ENCODE measurements at regions not wholly inside any gene's neighbourhood (a gene's known extent, or its start where the extent isn't known, plus 50 kb on each side); places are given as distances from the start of the nearest gene placed in this dataset.

DNA sequence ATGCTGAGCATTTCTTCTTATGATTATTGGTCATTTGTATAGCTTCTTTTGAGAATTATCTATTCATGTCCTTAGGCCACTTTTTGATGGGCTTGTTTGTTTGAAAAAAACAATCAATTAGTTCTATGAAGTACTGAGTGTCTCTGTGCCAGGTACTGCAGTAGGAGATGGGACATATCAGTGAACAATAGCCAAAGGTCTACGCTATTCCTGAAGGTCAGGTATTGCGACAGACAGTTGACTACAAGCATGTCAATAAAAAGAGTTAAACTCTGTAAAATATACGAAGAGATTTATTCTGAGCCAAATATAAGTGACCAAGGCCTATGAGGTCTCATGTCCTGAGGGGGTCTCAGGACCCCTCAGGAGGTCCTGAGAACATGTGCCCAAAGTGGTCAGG, 122.1 kb upstream of the NFE2L3 start:
- no peak overlapping the region for H3K4me3 Mint-ChIP-seq
- H3K9me3 Mint-ChIP-seq, result no peaks in the 10 kb centered on the region
- peaks cover 4% of the 10 kb centered on the region for H3K4me1 Mint-ChIP-seq (ENCODE audit: unreplicated experiment)
- TF ChIP-seq, protein P1, sequence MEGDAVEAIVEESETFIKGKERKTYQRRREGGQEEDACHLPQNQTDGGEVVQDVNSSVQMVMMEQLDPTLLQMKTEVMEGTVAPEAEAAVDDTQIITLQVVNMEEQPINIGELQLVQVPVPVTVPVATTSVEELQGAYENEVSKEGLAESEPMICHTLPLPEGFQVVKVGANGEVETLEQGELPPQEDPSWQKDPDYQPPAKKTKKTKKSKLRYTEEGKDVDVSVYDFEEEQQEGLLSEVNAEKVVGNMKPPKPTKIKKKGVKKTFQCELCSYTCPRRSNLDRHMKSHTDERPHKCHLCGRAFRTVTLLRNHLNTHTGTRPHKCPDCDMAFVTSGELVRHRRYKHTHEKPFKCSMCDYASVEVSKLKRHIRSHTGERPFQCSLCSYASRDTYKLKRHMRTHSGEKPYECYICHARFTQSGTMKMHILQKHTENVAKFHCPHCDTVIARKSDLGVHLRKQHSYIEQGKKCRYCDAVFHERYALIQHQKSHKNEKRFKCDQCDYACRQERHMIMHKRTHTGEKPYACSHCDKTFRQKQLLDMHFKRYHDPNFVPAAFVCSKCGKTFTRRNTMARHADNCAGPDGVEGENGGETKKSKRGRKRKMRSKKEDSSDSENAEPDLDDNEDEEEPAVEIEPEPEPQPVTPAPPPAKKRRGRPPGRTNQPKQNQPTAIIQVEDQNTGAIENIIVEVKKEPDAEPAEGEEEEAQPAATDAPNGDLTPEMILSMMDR (conservative IDR thresholded peaks at IDR 0.05), result no peak
- H3K27me3 Mint-ChIP-seq, result peaks cover 5% of the 10 kb centered on the region
- H3K36me3 Mint-ChIP-seq, result no peaks in the 10 kb centered on the region
- no peak for DNase-seq (ENCODE audit: extremely low spot score, unreplicated experiment)
- H3K27ac Mint-ChIP-seq, result no peak overlapping the region

DNA sequence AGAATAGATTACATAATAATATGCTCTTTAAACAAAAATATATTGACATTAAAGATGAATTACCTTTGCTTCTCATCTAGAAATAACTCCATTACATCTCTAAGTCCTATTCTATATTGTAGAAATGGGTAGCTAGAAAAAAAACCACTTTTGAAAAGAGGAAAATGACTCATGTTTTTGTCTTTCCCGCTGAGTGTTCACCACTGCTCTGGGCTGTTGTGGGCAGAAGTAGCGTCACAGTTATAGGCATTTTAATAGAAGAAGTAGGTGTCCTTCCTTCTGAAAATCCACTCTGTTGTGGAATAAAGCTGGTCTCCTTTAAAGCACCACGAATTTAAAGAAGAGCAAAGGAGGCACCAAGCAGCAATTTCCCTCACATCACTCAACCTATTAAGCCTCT, 117.6 kb upstream of the NFE2L3 start:
- H3K9me3 Mint-ChIP-seq, result peaks cover 4% of the 10 kb centered on the region
- H3K27me3 Mint-ChIP-seq, result peaks cover 8% of the 10 kb centered on the region
- no peak overlapping the region for H3K27ac Mint-ChIP-seq
- H3K4me1 Mint-ChIP-seq (ENCODE audit: unreplicated experiment), result peaks cover 10% of the 10 kb centered on the region
- no peak overlapping the region for H3K4me3 Mint-ChIP-seq
- TF ChIP-seq, protein P1 (conservative IDR thresholded peaks at IDR 0.05), result no peak
- no peaks in the 10 kb centered on the region for H3K36me3 Mint-ChIP-seq
- DNase-seq (ENCODE audit: extremely low spot score, unreplicated experiment), result no peak

DNA sequence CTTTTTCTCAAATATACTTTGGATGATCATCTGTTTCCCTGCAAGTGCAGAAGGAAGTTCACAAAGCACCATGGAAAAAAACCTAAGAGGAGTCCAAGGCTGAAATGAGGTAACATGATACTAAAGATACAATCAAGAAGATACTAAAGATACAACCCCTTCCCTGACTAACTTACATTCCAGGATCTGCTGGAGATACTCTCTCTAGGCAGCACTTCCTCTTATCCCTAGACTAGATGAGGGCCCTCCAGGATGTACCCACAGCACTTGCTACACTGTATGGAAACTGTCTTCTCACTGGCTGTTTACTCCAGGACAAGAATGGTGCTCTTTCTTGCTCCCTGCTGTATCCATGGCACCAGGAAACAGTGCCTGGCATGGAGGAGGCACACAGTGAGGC, 116.4 kb upstream of the NFE2L3 start:
- H3K27me3 Mint-ChIP-seq, result peaks cover 8% of the 10 kb centered on the region
- peaks cover 10% of the 10 kb centered on the region for H3K4me1 Mint-ChIP-seq (ENCODE audit: unreplicated experiment)
- H3K27ac Mint-ChIP-seq, result no peak overlapping the region
- no peak for DNase-seq (ENCODE audit: extremely low spot score, unreplicated experiment)
- no peak overlapping the region for H3K4me3 Mint-ChIP-seq
- TF ChIP-seq, protein P1 (conservative IDR thresholded peaks at IDR 0.05), result no peak
- H3K9me3 Mint-ChIP-seq, result peaks cover 4% of the 10 kb centered on the region
- H3K36me3 Mint-ChIP-seq, result no peaks in the 10 kb centered on the region

DNA sequence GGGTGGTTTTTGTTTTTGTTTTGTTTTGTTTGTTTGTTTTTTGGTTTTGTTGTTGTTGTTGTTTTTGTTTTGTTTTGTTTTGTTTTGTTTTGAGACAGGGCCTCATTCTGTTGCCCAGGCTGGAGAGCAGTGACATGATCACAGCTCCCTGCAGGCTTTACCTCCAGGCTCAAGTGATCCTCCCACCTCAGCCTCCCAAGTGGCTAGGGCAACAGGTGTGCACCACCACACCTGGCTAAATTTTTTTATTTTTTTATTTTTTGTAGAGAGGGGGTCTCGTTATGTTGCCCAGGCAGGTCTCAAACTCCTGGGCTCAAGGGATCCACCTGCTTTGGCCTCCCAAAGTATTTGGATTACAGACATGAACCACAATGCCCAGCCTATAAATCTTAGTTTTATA, 115.9 kb upstream of the NFE2L3 start:
- Mint-ChIP-seq H3K27ac (no peak overlapping the region), H3K27me3 (peaks cover 8% of the 10 kb centered on the region), H3K4me3 (no peak overlapping the region), H3K36me3 (no peaks in the 10 kb centered on the region), H3K9me3 (peaks cover 4% of the 10 kb centered on the region), H3K4me1 (ENCODE audit: unreplicated experiment) (peaks cover 10% of the 10 kb centered on the region)
- TF ChIP-seq, protein P1 (conservative IDR thresholded peaks at IDR 0.05), result no peak
- no peak for DNase-seq (ENCODE audit: extremely low spot score, unreplicated experiment)

DNA sequence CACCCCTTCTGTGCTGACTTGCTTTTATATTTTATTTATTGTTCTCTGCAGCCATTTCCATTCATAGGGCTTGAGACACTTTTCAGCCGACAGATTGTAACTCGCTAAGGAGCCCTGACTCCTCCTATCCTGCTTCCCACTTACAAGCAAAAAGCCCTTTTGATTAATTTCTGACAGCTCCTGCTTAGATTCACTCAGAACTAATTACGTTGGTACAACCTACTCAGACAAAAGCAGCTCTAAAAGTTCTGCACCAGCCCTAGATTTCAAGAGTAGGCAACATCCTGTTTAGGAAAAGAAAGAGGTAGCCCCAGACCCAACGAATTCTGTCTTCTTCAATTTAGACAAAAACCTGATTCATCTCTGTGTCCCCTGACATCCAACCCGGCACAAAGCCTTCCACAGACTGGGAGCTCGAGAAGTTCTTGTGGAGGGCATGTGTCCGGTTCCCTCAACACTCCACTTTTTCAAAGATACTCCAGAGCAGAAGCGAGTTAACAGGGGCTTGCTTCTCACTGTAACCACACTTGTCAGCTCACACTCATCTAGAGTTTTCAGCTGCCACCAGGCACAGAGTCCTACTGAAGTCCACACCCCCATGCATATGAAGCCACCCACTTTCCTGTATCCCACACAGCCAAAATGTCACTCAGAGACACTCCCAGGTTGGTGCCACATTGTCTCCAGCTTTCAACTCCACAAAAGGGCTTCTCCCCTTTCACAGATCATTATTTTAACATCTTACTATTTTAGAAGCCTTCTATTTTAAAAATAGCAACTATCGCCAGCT, 113.6 kb upstream of the NFE2L3 start:
- DNase-seq (ENCODE audit: extremely low spot score, unreplicated experiment), result no peak
- H3K36me3 Mint-ChIP-seq, result no peaks in the 10 kb centered on the region
- no peak overlapping the region for H3K4me3 Mint-ChIP-seq
- peaks cover 8% of the 10 kb centered on the region for H3K27me3 Mint-ChIP-seq
- H3K9me3 Mint-ChIP-seq, result peaks cover 4% of the 10 kb centered on the region
- TF ChIP-seq, protein P1 (conservative IDR thresholded peaks at IDR 0.05), result no peak
- no peak overlapping the region for H3K27ac Mint-ChIP-seq
- peaks cover 10% of the 10 kb centered on the region for H3K4me1 Mint-ChIP-seq (ENCODE audit: unreplicated experiment)
